ENCODE measurements at regions not wholly inside any gene's neighbourhood (a gene's known extent, or its start where the extent isn't known, plus 50 kb on each side); places are given as distances from the start of the nearest gene placed in this dataset.
"Not testable (repeated sequence)": the region's sequence is repeated elsewhere in the genome, so short reads cannot be mapped to it uniquely, and the experiment has no call there.

DNA sequence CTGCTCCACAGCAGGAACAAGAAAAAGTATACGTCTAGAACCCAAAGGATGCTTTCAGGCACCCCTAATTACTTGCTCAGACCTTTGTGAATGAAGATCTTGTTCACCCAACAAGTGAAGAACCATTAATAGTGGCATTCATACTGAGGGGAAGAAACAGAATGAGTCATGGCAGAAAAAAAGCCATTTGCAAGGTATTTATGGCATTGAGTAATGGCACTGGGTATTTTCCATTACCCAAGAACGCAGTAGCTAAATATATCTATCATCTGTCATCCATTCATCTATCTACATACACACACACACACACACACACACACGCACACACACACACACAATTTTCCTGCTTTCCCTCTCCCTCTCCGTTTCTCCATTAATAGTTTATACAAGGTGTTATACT lies 56.4 kb upstream of the XIRP2 start:
- DNase-seq (ENCODE audit: low read depth), result peak; percentile 1

DNA sequence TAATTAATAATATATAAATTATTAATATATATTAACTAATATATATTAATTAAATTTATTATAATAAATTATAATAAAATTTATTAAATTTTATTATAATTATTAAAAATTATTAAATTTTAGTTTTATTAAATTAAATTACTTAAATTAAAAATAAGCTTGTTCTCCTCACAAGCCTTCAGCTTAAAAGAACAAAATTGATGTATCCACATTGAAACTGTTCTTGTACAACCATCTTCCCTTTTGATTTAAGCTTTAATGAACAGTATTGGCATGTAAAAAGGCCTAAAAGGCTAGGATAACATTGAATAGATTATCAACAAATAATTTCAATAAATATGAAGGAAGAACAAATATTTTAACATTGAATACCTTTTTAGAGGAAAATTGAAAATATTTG lies 62.4 kb upstream of the XIRP2 start:
- DNase-seq (ENCODE audit: low read depth), result no peak

DNA sequence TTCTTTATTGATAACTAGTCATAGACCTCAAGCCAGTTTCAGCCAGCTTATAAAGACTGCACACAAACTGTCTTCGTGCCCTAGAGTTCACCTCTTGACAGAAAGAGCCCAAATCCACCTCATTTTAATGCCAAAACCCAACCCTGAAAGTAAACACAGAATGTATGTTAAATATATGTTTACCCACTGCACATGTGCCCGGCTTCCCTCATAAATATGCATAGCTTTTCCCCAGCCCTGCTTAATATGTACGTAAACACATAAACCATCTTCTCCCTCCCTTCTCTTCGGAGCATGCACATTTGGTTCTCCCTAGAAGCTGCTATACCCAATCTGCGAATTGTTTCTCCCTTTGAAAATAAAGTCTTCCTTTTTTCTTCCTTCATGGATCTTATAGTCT lies 73.9 kb upstream of the XIRP2 start:
- no peak for DNase-seq (ENCODE audit: low read depth)

DNA sequence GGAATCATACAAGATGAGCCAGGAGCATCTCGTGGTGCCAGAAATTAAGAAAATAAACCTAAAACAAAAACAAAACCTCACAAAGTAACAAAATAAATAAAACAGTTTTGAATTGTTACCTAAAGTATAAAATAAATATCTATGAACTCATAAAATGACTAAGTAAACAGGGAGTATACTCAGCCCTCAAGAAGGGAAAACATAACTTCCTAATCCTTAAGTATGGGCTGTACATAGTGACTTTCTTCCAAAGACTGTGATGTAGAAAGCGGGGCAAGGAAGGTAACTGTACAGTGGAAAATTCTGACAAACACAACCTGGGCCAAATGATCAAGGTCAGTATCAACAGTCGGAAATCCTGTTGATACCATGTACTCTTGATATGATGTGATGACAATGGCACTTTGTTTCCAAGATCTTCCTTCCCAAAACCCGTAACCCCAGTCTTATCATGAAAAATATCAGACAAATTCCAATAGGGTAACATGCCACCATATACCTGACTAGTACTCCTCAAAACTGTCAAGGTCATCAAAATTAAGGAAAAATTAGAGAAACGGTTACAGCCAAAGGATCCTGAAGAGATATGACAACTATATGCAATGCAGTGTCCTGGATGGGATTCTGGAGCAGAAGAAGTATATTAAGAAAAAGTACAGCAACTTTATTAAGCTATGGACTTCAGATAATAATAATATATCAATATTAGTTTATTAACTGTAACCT lies 76.0 kb upstream of the XIRP2 start:
- DNase-seq (ENCODE audit: low read depth), result no peak

DNA sequence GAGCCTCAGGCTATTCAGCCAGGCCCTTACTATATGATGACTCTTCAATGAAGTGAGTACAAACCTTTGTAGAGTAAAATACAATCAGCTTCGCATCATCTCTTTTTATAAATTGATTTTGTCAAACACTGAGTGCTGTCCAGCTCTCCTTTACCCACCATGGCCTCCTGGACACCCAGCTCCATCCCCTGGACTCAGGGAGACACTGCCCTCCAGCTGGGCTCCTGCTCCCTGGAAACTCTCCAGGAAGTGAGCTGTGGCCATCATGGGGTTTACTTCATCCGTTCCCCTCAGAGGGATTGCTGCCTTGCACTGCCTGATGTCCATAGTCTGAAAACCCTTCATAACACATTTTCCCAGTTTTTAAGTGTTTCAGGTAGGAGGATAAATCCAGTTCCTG lies 82.5 kb upstream of the XIRP2 start:
- DNase-seq (ENCODE audit: low read depth), result no peak

DNA sequence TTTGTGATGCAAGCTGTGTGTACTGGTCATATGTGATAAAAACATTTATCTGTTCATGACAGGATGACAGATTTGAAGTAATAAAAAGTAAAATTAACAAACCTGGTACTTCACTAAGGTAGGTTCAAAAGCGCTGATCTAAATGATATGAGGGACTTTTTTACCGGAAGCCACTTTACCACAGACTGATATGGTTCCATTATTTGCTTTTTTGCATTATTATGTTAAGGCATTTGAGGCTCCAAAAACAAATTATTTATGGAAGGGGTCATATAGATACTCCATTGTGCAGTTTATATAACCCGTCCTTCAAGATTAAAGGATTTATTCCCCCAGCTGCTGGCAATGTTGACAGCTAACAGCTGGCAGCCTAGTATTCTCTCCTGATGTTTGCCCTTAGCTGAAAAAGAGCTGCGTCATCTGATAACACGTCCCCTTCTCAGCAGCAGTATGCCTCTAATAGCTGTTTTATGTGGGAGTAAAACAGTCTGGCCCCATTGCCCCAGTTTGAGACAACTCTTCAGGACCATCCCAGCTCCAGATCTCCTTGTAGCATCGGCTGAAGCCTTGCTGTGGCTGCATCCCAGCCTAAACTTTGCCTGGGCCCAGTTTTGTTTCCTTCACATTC lies 84.8 kb upstream of the XIRP2 start:
- no peak for DNase-seq (ENCODE audit: low read depth)

DNA sequence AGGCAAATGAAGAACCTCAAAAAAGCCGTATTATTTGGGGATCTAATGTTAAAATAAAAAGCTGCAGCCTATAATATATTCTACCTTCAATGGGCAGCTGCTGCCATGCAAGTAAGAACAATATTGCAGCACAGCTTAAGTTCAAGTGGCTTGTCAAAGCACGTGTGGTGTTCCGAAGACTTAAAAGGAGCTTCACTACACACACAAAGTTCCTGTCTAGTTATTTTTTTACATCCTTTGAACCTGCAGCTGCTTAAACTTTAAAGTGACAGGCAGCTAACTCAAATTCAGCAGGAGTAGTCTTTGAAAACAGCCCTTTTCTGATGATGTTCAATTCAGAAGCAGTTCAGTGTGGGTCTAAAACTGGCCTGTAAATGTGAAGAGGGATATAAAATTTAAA lies 85.8 kb upstream of the XIRP2 start:
- DNase-seq (ENCODE audit: low read depth), result no peak

DNA sequence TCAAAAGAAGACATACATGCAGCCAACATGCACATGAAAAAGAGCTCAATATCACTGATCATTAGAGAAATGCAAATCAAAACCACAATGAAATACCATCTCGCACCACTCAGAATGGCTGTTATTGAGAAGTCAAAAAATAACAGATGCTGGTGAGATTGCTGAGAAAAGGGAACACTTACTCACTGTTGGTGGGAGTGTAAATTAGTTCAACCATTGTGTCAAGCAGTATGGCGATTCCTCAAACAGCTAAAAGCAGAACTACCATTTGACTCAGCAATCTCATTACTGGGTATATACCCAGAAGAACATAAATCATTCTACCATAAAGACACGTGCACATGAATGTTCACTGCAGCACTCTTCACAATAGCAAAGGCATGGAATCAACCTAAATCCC lies 95.5 kb upstream of the XIRP2 start:
- no peak for DNase-seq (ENCODE audit: low read depth)

DNA sequence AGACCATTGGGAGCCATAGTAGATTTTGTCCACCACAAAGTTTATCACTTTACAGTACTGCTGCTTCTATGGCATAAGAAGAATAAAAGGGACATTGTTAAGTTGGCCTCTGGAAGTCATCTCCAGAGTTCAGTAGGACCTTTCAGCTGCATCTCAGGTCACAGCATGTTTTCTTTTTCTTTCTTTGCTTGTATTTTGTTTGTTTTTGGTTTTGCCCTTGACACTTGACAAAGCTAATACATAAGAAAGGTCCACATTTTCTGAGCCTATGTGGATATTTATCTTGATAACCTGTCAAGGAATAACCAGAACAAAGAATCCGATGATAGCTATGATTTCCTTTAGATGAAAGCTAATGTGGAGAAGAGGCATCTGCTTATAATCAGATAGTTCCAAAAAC lies 101.6 kb upstream of the XIRP2 start:
- DNase-seq (ENCODE audit: low read depth), result no peak

DNA sequence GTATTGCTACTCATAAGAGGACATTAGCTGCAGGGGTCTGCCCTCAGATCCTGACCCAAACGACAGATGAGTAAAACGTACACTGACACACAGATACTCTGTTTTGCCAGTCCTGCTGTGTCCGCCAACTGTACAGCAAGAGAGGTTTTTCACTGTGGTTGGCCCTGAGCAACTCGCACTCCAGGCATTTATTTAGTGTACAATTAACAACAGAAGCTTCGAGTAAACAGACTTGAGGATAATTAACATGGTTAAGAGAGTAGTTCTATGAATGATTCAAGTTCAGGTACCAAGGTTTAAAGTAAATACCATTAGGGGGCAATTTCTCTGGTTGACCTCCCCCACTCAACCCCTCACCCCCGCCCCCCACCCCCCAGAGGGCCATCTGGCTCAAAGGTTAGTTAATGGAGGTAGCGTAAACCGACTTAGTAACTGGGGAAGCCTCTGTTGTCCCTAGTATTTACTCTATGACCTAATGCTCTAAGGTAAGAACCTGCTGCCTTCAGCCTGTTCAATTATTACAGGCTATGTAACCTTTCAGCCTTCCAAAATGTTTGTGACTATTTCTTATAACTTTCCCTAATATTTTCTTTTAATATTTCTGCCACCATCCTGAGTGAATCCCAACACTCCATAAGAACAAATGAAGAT lies 103.9 kb upstream of the XIRP2 start:
- DNase-seq (ENCODE audit: low read depth), result no peak

DNA sequence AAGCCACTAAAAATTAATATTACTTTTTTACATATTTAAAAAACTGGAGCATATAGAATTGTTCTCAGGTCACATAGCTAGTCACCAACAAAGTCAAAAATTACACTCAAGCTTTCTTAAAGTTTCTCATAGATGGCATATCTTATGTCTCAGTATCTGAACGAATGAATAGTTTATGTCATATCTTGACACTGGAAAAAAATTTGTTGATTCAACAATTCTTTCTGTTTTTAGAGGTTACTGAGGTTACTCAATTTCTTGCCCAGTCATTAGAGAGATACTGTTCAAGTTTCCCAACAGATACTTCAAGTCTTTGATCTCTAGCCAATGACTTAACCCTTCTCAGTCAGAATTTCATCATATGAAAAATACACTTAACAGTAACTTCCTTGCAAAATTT lies 113.1 kb upstream of the XIRP2 start:
- no peak for DNase-seq (ENCODE audit: low read depth)

DNA sequence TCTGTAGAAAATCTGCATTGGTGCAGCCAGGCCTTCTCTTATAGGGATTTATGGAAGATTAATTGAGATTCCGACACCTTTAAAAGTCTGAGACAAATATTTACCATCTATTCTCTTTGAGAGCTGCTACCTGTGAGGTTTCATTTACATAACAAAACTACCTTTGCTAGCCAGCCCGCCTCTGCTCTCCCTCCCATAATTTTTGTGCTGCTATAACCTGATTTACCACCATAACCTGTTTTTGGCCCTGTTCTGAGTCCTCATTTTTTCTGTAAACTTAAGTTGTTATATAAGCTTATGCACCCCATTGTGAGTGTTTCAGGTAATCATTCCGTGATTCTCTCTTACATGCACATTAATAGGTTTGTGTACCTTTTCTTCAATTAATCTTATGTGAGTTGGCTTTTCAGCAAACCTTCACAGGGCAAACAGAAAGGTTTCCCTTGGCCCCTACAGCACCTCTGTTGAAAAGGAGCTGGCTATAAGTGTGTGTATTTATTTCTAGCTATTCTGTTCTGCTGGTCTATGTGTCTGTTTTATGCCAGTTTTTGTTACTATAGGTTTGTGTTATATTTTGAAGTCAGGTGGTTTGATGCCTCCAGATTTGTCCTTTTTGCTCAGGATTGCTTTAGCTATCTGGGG lies 114.9 kb upstream of the XIRP2 start:
- DNase-seq (ENCODE audit: low read depth), result no peak

DNA sequence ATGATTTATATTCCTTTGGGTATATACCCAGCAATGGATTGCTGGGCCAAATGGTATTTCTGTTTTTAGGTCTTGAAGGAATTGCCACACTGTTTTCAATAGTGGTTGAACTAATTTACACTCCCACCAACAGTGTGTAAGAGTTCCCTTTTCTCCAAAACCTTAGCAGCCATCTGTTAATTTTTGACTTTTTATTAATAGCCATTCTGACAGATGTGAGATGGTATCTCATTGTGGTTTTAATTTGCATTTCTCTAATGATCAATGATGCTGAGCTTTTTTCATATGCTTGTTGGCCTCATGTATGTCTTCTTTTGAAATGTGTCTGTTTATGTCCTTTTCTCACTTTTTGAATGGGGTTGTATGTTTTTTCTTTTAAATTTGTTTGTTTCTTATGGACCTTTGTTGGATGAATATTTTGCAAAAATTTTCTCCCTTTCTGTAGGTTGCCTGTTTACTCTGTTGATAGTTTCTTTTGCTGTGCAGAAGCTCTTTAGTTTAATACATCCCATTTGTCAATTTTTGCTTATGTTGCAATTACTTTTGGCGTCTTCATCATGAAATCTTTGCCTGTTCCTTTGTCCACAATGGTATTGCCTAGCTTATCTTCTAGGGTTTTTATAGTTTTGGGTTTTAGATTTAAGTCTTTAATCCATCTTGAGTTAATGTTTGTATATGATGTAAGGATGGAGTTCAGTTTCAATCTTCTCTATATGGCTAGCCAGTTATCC lies 119.7 kb upstream of the XIRP2 start:
- no peak for DNase-seq (ENCODE audit: low read depth)

DNA sequence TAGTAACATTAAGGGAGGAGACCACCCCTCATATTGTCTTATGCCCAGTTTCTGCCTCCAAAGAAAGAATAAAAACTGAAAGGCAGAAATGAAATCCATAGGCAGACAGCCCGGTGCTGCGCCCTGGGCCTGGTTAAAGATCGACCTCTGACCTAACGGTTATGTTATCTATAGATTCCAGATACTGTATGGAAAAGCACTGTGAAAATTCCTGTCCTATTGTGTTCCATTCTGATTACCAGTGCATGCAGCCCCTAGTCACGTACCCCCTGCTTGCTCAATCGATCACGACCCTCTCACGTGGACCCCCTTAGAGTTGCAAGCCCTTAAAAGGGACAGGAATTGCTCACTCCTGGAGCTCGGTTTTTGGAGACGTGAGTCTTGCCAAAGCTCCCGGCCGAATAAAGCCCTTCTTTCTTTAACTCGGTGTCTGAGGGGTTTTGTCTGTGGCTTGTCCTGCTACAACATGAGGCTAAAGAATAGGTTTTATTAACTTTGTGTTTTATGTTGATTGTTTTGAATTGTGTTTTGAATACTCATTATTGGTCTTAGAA lies 121.4 kb upstream of the XIRP2 start:
- DNase-seq (ENCODE audit: low read depth), result not testable (repeated sequence)

DNA sequence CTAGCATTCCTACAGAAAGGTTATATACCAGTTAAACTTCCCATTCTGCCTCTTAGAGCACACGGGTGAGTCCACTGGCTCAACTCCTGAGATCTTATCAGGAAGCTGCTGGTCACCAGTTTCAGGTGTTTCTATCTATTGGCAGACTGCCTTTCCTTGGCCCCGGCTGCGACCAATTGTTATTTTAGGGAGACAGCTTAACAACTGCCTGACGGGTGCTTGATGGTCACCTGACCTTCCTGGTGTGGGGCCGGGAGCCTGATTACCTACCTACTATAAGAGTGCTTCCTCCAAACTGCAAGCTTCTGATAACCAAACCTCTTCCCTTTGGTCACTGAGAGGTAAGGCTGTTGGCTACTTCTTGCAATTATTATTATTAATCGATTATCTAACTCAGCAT lies 122.1 kb upstream of the XIRP2 start:
- DNase-seq (ENCODE audit: low read depth), result no peak

DNA sequence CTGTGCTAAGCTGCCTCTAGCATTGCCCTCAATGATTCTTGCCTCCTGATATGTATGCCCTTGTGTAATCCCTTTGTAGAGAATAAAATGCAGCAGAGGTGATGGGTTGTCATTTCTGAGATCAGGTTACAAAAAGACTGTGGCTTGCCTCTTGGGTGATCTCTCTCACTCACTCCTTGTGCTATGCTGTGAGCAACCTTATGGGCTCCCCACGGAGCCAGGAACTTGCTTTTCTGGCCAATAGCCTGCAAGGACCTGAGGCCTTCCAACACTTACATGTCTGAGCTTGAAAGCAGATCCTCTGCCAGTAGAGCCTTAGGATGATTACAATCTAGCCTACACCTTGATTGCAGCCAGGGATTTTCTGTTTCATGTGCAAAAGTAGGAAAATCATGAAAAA lies 123.1 kb upstream of the XIRP2 start:
- DNase-seq (ENCODE audit: low read depth), result no peak

DNA sequence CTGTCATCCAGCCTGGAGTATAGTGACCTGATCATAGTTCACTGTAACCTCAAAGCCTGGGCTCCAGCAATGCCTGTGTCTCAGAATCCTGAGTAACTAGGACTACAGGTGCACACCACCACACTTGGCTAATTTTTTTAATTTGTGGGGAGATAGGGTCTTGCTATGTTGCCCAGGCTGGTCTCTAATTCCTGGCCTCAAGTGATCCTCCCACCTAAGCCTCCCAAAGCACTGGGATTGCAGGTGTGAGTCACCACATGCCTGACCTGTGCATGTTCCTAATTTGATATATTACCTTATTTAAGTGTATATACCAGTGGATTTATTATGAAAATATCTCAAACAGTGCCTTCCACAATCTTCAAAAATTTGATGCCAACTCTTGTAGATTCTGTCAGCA lies 123.6 kb upstream of the XIRP2 start:
- no peak for DNase-seq (ENCODE audit: low read depth)

DNA sequence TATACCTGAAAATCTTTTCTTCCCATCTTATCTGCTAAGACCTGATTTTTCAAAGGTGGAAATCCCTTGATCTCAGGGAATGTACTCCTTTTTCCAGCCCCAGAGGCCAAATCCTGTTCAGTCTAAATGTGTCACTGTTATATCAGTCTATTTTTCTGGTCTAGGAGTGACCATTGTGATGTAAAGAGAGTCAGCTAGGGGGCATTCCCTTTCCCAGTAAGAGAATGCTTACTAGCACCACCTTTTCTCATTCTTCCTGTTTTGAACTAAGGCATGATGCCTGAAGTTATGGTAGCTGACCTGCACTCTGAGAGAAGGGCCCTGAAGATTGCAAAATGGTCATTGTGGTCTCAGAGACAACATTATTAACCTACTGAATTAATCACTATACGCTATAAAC lies 124.1 kb upstream of the XIRP2 start:
- DNase-seq (ENCODE audit: low read depth), result no peak

DNA sequence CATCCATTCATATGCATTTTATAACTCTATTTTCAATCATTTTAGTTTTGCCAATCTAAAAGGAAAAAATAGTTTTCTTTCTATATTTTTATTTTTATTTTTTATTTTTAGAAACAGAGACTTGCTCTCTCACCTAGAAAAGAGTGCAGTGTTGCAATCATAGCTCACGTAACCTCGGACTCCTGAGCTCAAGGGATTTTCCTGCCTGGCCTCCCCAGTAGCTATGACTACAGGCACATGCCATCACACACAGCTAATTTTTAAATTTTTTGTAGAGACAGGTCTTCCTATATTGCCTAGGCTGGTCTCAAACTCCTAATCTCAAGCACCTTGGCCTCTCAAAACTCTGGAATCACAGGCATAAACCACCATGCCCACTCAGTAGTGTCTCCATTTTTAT lies 125.5 kb upstream of the XIRP2 start:
- no peak for DNase-seq (ENCODE audit: low read depth)

DNA sequence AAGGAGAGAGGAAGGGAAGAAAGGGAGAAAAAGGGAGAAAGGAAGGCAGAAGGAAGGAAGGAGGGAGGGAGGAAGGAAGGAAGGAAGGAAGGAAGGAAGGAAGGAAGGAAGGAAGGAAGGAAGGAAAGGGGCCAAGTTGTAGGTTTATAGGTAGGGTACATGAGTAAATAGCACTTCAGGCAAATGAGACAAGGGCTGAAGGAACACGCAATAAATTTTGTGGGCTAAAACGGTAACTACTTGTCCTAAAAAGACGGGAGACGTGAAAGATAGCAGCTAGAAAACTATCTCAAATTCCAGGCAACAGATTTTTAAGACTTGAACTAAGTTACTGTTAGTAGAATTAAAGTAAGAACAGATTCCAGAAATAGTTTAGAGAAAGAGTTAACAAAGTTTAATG lies 129.3 kb upstream of the XIRP2 start:
- DNase-seq (ENCODE audit: low read depth), result no peak

DNA sequence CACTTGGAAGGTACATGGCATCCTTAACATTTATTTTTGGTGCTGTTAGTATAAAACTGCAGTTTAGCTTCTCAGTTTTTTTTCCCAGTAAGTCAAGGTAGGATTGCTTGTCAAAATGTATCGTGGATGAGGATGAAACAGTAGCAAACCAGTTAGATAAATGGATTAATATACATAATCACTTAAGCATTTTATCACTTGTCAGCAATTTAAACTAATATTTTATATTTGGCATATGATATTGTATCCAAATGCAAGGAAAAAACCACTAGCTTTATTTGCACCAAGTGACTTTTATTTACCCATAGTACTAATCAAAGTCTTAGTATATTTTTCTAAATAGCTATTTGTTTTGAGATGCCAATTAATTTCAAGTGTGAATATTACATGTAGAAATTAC lies 137.7 kb upstream of the XIRP2 start:
- DNase-seq (ENCODE audit: low read depth), result no peak

DNA sequence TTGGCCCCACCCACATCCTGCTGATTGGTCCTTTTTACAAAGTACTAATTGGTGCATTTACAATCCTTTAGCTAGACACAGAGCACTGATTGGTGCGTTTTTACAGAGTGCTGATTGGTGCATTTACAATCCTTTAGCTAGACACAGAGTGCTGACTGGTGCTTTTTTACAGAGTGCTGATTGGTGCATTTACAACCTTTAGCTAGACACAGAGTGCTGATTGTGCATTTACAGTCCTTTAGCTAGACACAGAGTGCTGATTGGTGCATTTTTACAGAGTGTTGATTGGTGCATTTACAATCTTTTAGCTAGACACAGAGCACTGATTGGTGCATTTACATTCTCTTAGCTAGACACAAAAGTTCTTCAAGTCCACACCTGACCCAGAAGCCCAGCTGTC lies 144.2 kb upstream of the XIRP2 start:
- not testable (repeated sequence) for DNase-seq (ENCODE audit: low read depth)
